PC-9 (cell line): ENCODE measurements at regions not wholly inside any gene's neighbourhood (a gene's known extent, or its start where the extent isn't known, plus 50 kb on each side); places are given as distances from the start of the nearest gene placed in this dataset.

Experiments used
- BruUV-seq: library from RNA; stranded (reverse); fragments of 400-500 nt; replicated peaks from 2 replicates; lab custom pipeline; 2021; lab: Mats Ljungman, UMichigan
- CTCF ChIA-PET: fragments of 300-600 bp; sonication (Branson Sonifier 250); formaldehyde crosslinking; loops from one replicate; lab custom pipeline; 2022; ENCODE audit warnings: antibody characterized with exemption; lab: Charles Lee
- POLR2A ChIA-PET: fragments of 300-600 bp; sonication (Branson Sonifier 250); formaldehyde crosslinking; loops from one replicate; lab custom pipeline; 2022; ENCODE audit warnings: antibody characterized with exemption; ENCODE audit not compliant: unreplicated experiment; lab: Charles Lee
- DNase-seq, 2 experiments: peaks; one replicate each; pipeline versions ENCODE4 v3.0.0 to v3.0.0-alpha.2; 2015 to 2022; ENCODE audit warnings: mixed read lengths in 1 of 2
- H2AFZ ChIP-seq: fragments of 200-600 bp; sonication (generic); 2 replicates; pipeline ENCODE4 v1.8.1; 2017; ENCODE audit warnings: antibody characterized with exemption
- H3F3A ChIP-seq: fragments of 200-600 bp; sonication (generic); 2 replicates; pipeline ENCODE4 v1.8.1; 2017; ENCODE audit warnings: antibody characterized with exemption, mild to moderate bottlenecking, low read depth; ENCODE audit not compliant: insufficient read depth
- H3K27ac ChIP-seq: fragments of 200-600 bp; sonication (generic); 2 replicates; pipeline ENCODE4 v1.6.1; 2016; ENCODE audit warnings: mixed run types
- H3K27me3 ChIP-seq: fragments of 200-600 bp; sonication (generic); 2 replicates; pipeline ENCODE4 v1.6.1; 2016; ENCODE audit warnings: low read depth, mixed run types; ENCODE audit not compliant: insufficient read depth
- H3K36me3 ChIP-seq: fragments of 200-600 bp; sonication (generic); 2 replicates; pipeline ENCODE4 v1.6.1; 2016; ENCODE audit warnings: low read depth, mixed run types
- H3K4me1 ChIP-seq: fragments of 200-600 bp; sonication (generic); replicated peaks from 2 replicates; pipeline ENCODE4 v1.6.1; 2016; ENCODE audit warnings: mixed run types; ENCODE audit not compliant: insufficient read depth
- H3K4me2 ChIP-seq: fragments of 200-600 bp; sonication (generic); 2 replicates; pipeline ENCODE4 v1.6.1; 2017; ENCODE audit warnings: mixed run types
- H3K4me3 ChIP-seq: fragments of 200-600 bp; sonication (generic); 2 replicates; pipeline ENCODE4 v1.6.1; 2016; ENCODE audit warnings: mixed run types
- H3K79me2 ChIP-seq: fragments of 200-600 bp; sonication (generic); 2 replicates; pipeline ENCODE4 v1.6.1; 2017; ENCODE audit warnings: low read depth, mixed run types
- H3K9me2 ChIP-seq: fragments of 200-600 bp; sonication (generic); 2 replicates; pipeline ENCODE4 v1.8.1; 2017; ENCODE audit warnings: mild to moderate bottlenecking; ENCODE audit not compliant: insufficient read depth
- H3K9me3 ChIP-seq: fragments of 200-600 bp; sonication (generic); 2 replicates; pipeline ENCODE4 v1.8.1; 2016; ENCODE audit warnings: low read depth; ENCODE audit not compliant: insufficient read depth
- H4K20me1 ChIP-seq: fragments of 200-600 bp; sonication (generic); 2 replicates; pipeline ENCODE4 v1.8.1; 2017; ENCODE audit not compliant: insufficient read depth
- CTCF ChIP-seq: fragments of 200-600 bp; sonication (generic); conservative IDR thresholded peaks from 2 replicates; pipeline ENCODE4 v1.6.1; 2017; ENCODE audit warnings: mixed run types, antibody characterized with exemption, mild to moderate bottlenecking, moderate library complexity
- EZH2 ChIP-seq: fragments of 200-600 bp; sonication (generic); IDR thresholded peaks from 2 replicates; pipeline ENCODE4 v1.8.0; 2017; ENCODE audit warnings: antibody characterized with exemption, low read depth
- intact Hi-C: fragments of 100-400 bp; cut with micrococcal nuclease; formaldehyde crosslinking; loops from one replicate; pipeline ENCODE4 v1.10.0; 2022; ENCODE audit not compliant: unreplicated experiment

GRCh38 chrX:40805404-40805803 lies 70.1 kb upstream of the MED14 start:
- Histone ChIP-seq H3K4me1 (no peaks in the 10 kb centered on the region), H3K9me3 (no peaks in the 10 kb centered on the region), H3K9me2 (no peaks in the 10 kb centered on the region), H3K4me2 (no peak overlapping the region), H3K27ac (no peak overlapping the region), H2AFZ (no peak overlapping the region), H3K27me3 (no peaks in the 10 kb centered on the region), H3K79me2 (no peaks in the 10 kb centered on the region), H3K4me3 (no peak overlapping the region), H3F3A (no peaks in the 10 kb centered on the region), H3K36me3 (no peaks in the 10 kb centered on the region), H4K20me1 (no peaks in the 10 kb centered on the region)
- ChIA-PET CTCF (no interaction called here), POLR2A (no interaction called here)
- intact Hi-C loops = no loop called here
- no TSS peak for BruUV-seq
- no peak for DNase-seq
- TF ChIP-seq CTCF = no peak
- TF ChIP-seq EZH2 = no peak

GRCh38 chrX:40806513-40807220 lies 71.3 kb upstream of the MED14 start:
- Histone ChIP-seq H2AFZ (no peak overlapping the region), H3K4me3 (no peak overlapping the region), H3K9me3 (no peaks in the 10 kb centered on the region), H3K9me2 (no peaks in the 10 kb centered on the region), H3K36me3 (no peaks in the 10 kb centered on the region), H3K79me2 (no peaks in the 10 kb centered on the region), H4K20me1 (no peaks in the 10 kb centered on the region), H3K4me2 (no peak overlapping the region), H3K4me1 (no peaks in the 10 kb centered on the region), H3F3A (no peaks in the 10 kb centered on the region), H3K27me3 (no peaks in the 10 kb centered on the region), H3K27ac (no peak overlapping the region)
- POLR2A ChIA-PET = no interaction called here
- no TSS peak for BruUV-seq
- TF ChIP-seq CTCF (no peak), EZH2 (no peak)
- intact Hi-C loops = no loop called here
- CTCF ChIA-PET = no interaction called here
- no peak for DNase-seq

GRCh38 chrX:40807384-40807783 lies 72.0 kb upstream of the MED14 start:
- intact Hi-C loops = no loop called here
- Histone ChIP-seq H2AFZ (no peak overlapping the region), H3K9me2 (no peaks in the 10 kb centered on the region), H3K4me3 (no peak overlapping the region), H3K9me3 (no peaks in the 10 kb centered on the region), H4K20me1 (no peaks in the 10 kb centered on the region), H3K4me1 (no peaks in the 10 kb centered on the region), H3K4me2 (no peak overlapping the region), H3K36me3 (no peaks in the 10 kb centered on the region), H3K79me2 (no peaks in the 10 kb centered on the region), H3F3A (no peaks in the 10 kb centered on the region), H3K27me3 (no peaks in the 10 kb centered on the region), H3K27ac (no peak overlapping the region)
- no TSS peak for BruUV-seq
- TF ChIP-seq EZH2 (no peak), CTCF (no peak)
- ChIA-PET CTCF (no interaction called here), POLR2A (no interaction called here)
- DNase-seq = no peak
